ENCODE measurements at regions not wholly inside any gene's neighbourhood (a gene's known extent, or its start where the extent isn't known, plus 50 kb on each side); places are given as distances from the start of the nearest gene placed in this dataset.

GRCh38 chr13:104769545-104769944, 1703.3 kb upstream of the SLC10A2 start:
- Mint-ChIP-seq H3K27ac (no peak overlapping the region), H3K4me1 (ENCODE audit: low read depth) (peaks cover 16% of the 10 kb centered on the region), H3K9me3 (no peaks in the 10 kb centered on the region), H3K27me3 (no peaks in the 10 kb centered on the region), H3K36me3 (ENCODE audit: low read depth) (no peaks in the 10 kb centered on the region), H3K4me3 (no peak overlapping the region)
- ChIA-PET POLR2A (no interaction called here), CTCF (no interaction called here)
- DNase-seq, result peak; percentile 8
- intact Hi-C loops (cut with micrococcal nuclease), result no loop called here
- no peak for TF ChIP-seq CTCF (IDR thresholded peaks at IDR 0.05)
- no peak for ATAC-seq

- Mint-ChIP-seq H3K36me3 (ENCODE audit: low read depth) (no peaks in the 10 kb centered on the region), H3K27ac (no peak overlapping the region), H3K4me3 (no peak overlapping the region), H3K4me1 (ENCODE audit: low read depth) (peaks cover 16% of the 10 kb centered on the region), H3K27me3 (no peaks in the 10 kb centered on the region), H3K9me3 (no peaks in the 10 kb centered on the region)
- intact Hi-C loops (cut with micrococcal nuclease), result no loop called here
- DNase-seq (no peak), ATAC-seq (no peak)
- CTCF ChIA-PET, result interaction anchor here (0.7 kb wide), 1 partner anchor 10 kb away, joined by 3 read pairs; no protein-coding TSS in a partner anchor
- no peak for TF ChIP-seq CTCF (IDR thresholded peaks at IDR 0.05)
- POLR2A ChIA-PET, result no interaction called here
These were observed 1700.1 kb upstream of the SLC10A2 start for GRCh38 chr13:104766319-104766718.

DNA sequence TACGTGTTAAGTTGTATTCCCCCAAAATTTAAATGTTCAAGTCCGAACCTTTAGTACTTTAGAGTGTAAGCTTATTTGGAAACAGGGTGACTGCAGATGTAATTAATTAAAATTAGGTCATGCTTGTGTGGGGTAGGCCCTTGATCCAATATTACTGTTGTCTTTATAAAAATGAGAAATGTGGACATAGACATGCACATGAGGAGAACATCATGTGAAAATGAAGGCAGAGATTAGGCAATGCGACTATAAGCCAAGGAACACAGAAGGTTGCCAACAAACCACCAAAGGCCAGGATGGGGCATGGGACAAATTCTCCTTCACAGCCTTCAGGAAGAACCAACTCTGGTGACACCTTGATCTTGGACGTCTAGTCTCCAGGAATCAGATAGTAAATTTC, 1698.4 kb upstream of the SLC10A2 start:
- Mint-ChIP-seq H3K4me3 (no peak overlapping the region), H3K36me3 (ENCODE audit: low read depth) (no peaks in the 10 kb centered on the region), H3K9me3 (no peaks in the 10 kb centered on the region), H3K27me3 (no peaks in the 10 kb centered on the region), H3K4me1 (ENCODE audit: low read depth) (peaks cover 12% of the 10 kb centered on the region), H3K27ac (no peak overlapping the region)
- CTCF ChIA-PET, result no interaction called here
- DNase-seq (no peak), ATAC-seq (no peak)
- intact Hi-C loops (cut with micrococcal nuclease), result no loop called here
- TF ChIP-seq CTCF (IDR thresholded peaks at IDR 0.05), result no peak
- POLR2A ChIA-PET, result interaction anchor here (0.6 kb wide), 1 partner anchor 610 kb away, joined by 3 read pairs; no protein-coding TSS in a partner anchor

DNA sequence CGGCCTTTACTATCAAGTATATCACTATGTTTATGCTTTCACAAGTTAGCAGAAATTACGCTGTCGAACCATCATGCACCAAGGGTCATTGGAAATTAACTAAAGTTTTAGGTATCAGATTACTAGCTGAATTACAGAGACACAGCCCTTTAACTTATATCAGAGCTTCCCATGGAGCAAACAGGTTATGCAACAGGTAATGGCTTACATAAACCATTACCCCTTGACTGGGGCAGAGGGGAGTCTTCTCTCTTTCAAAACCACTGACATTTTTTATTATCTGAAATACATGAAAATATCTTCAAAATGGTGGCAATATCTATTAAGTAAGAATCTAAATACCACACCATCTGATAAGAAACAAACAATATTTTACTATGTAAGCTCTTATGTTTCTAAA, 1692.9 kb upstream of the SLC10A2 start:
- intact Hi-C loops (cut with micrococcal nuclease), result no loop called here
- no peaks in the 10 kb centered on the region for H3K9me3 Mint-ChIP-seq
- H3K27ac Mint-ChIP-seq, result no peak overlapping the region
- ATAC-seq, result no peak
- no peaks in the 10 kb centered on the region for H3K4me1 Mint-ChIP-seq (ENCODE audit: low read depth)
- H3K4me3 Mint-ChIP-seq, result no peak overlapping the region
- no peaks in the 10 kb centered on the region for H3K27me3 Mint-ChIP-seq
- DNase-seq, result no peak
- no peaks in the 10 kb centered on the region for H3K36me3 Mint-ChIP-seq (ENCODE audit: low read depth)
- POLR2A ChIA-PET, result no interaction called here
- CTCF ChIA-PET, result no interaction called here
- TF ChIP-seq CTCF (IDR thresholded peaks at IDR 0.05), result no peak

DNA sequence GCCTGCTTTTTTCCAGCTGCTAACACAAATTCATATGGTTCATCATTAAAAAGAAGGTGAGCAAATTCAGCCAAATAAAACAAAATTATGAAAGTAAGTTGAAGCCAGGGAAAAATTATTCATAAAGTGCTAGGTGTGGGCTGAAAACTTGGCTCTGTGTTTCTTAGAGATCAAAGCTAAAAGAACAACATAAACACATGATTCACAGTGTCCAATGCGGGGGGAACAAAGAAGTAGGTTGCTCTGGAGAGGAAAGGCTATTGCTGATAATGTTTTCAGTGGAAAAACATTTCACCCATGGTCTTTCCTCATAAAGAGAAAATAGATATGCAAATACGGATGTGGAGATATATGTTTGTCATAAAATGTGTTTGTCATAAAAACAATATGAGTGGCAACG, 1691.5 kb upstream of the SLC10A2 start:
- no peaks in the 10 kb centered on the region for H3K27me3 Mint-ChIP-seq
- POLR2A ChIA-PET, result no interaction called here
- TF ChIP-seq CTCF (IDR thresholded peaks at IDR 0.05), result no peak

More for the DNA sequence above, 1691.5 kb upstream of the SLC10A2 start:
- ATAC-seq, result no peak
- Mint-ChIP-seq H3K36me3 (ENCODE audit: low read depth) (no peaks in the 10 kb centered on the region), H3K9me3 (no peaks in the 10 kb centered on the region), H3K4me3 (no peak overlapping the region), H3K4me1 (ENCODE audit: low read depth) (no peaks in the 10 kb centered on the region), H3K27ac (no peak overlapping the region)
- CTCF ChIA-PET, result no interaction called here
- intact Hi-C loops (cut with micrococcal nuclease), result no loop called here
- DNase-seq, result no peak

Data from activated CD8-positive, alpha-beta T cell treated with anti-CD3 and anti-CD28 coated beads for 36 hours (primary cell).